ENCODE measurements at regions not wholly inside any gene's neighbourhood (a gene's known extent, or its start where the extent isn't known, plus 50 kb on each side); places are given as distances from the start of the nearest gene placed in this dataset.
A peak's percentile ranks its signal among the peaks of the same experiment; 100 is the strongest.

DNA sequence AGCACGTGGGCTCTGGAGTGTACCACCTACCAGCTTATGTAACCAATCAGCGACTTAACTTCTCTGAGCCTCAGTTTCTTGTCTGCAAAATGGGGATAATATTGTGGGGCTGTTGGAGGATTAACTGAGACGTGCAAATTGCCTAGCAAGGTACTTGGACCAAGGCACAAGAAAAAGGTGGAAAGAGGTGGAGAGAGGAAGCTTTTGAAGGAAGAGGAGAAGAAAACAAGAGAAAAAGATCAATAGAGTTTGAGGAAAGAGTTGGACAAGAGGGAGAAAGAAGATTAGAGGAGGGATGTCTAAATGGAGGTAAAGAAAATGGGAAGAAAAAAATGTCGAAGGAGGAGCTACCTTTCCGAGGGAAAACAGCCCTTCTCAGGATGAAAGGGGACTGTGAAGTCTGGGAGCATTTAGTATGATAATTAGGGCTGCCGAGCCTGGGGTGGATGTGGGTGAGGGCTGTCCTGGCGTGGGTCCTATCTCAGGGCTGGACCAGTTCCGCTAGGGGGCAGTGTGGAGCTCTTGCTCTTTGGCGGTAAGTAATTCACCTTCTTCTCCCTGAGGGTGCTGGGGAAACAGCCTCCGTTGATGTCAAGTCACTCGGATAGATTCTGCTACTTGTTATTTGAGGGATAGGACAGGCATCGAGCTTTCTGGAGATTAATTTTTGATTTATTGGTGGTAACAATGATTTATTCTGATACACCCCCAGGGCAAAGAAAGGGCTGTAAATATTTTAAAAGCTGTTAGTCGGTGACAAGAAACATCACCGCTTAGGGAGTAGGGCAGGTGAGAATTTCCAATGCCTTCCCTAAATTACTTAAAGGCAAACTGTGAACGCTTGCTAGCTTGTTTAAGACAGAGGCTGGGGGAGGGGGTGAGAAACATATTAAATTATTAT, 79.0 kb upstream of the NFASC start:
- no TSS peak for BruUV-seq (replicated peaks)
- intact Hi-C loops (cut with micrococcal nuclease) (loop anchor here (5.0 kb wide), 1 partner anchor 224 kb away; no protein-coding TSS in a partner anchor), in situ Hi-C loops (cut with MboI) (no loop called here)
- CTCF ChIA-PET (ENCODE audit: low intra/inter-chr PET ratio), result interaction anchor here (0.6 to 1.4 kb wide), 3 partner anchors 15 to 226 kb away, joined by 3 to 7 read pairs (median 3); no protein-coding TSS in a partner anchor
- ATAC-seq (peak; percentile 99), FAIRE-seq (peak; percentile 84), DNase-seq (ENCODE audit: extremely low read depth in 1 of 4, low spot score in 3 of 4) (peak; percentile 85 to 90 (median 89))
- Histone ChIP-seq H3K27ac (ENCODE audit: extremely low read depth, low read depth, low read length) (no peak overlapping the region), H3K4me3 (no peak overlapping the region), H3K9me3 (replicated peaks; ENCODE audit: control insufficient read depth, insufficient read depth, low read depth, low read length) (no peaks in the 10 kb centered on the region), H3K79me2 (ENCODE audit: control insufficient read depth, insufficient read depth, low read length) (no peaks in the 10 kb centered on the region), H2AFZ (ENCODE audit: low read depth, low read length) (no peak overlapping the region), H3K36me3 (ENCODE audit: control insufficient read depth, insufficient read depth, low read length) (no peaks in the 10 kb centered on the region), H4K20me1 (replicated peaks; ENCODE audit: control insufficient read depth, insufficient read depth, low read length) (no peaks in the 10 kb centered on the region), H3K4me2 (ENCODE audit: insufficient read depth, low read length) (no peak overlapping the region), H3K27me3 (ENCODE audit: control insufficient read depth in 2 of 2, insufficient read depth in 2 of 2, low read length in 2 of 2) (peaks cover 0 to 9% of the 10 kb centered on the region in 2 experiments; a peak in 1 of 5 replicates), H3K9me1 (ENCODE audit: control insufficient read depth, insufficient read depth, low read length) (no peaks in the 10 kb centered on the region), H3K4me1 (replicated peaks in 1 of 2; ENCODE audit: control insufficient read depth in 2 of 2, insufficient read depth in 2 of 2, low read length in 2 of 2) (no peaks in the 10 kb centered on the region), H3K9ac (ENCODE audit: insufficient read depth in 1 of 2, low read depth in 2 of 2, low read length in 2 of 2) (no peak overlapping the region)
- WGBS (ENCODE audit: insufficient coverage, low coverage, missing lambda C conversion rate), result 6% methylated on average over 15 of the region's 15 CpGs
- POLR2A ChIA-PET, result interaction anchor here (0.6 to 1.7 kb wide), 9 partner anchors 10 to 276 kb away, joined by 4 to 7 read pairs (median 4); partner anchors contain the start of gene MDM4
- TF ChIP-seq, protein P1, sequence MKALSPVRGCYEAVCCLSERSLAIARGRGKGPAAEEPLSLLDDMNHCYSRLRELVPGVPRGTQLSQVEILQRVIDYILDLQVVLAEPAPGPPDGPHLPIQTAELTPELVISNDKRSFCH (CRISPR knock-in tag; IDR thresholded peaks at IDR 0.05), result no peak; the same call in 1 of the 2 replicates
- TF ChIP-seq, protein P1 (tag; IDR thresholded peaks at IDR 0.05), result no peak
- TF ChIP-seq RFX7 (CRISPR knock-in tag; IDR thresholded peaks at IDR 0.05) (no peak), SREBF1 (IDR thresholded peaks at IDR 0.05; ENCODE audit: borderline replicate concordance, low read depth, low read length) (no peak), ETV1 (tag; conservative IDR thresholded peaks at IDR 0.05; ENCODE audit: low read depth) (no peak), PTBP1 (IDR thresholded peaks at IDR 0.05; ENCODE audit: low read depth, low read length) (no peak), LARP7 (IDR thresholded peaks at IDR 0.05) (peak; percentile 66), ZNF133 (CRISPR knock-in tag; IDR thresholded peaks at IDR 0.05) (no peak), DACH1 (IDR thresholded peaks at IDR 0.05; ENCODE audit: partially characterized antibody) (no peak), BCOR (IDR thresholded peaks at IDR 0.05) (peak; percentile 91), SAP30 (IDR thresholded peaks at IDR 0.05; ENCODE audit: borderline replicate concordance, insufficient read depth, low read depth, low read length, poor library complexity, severe bottlenecking) (no peak), HMGN3 (IDR thresholded peaks at IDR 0.05; ENCODE audit: borderline replicate concordance, extremely low read depth, insufficient read length, low read depth, low read length) (no peak), NEUROD1 (IDR thresholded peaks at IDR 0.05; ENCODE audit: borderline replicate concordance, low read depth, low read length, partially characterized antibody) (no peak)
- TF ChIP-seq, protein P2, sequence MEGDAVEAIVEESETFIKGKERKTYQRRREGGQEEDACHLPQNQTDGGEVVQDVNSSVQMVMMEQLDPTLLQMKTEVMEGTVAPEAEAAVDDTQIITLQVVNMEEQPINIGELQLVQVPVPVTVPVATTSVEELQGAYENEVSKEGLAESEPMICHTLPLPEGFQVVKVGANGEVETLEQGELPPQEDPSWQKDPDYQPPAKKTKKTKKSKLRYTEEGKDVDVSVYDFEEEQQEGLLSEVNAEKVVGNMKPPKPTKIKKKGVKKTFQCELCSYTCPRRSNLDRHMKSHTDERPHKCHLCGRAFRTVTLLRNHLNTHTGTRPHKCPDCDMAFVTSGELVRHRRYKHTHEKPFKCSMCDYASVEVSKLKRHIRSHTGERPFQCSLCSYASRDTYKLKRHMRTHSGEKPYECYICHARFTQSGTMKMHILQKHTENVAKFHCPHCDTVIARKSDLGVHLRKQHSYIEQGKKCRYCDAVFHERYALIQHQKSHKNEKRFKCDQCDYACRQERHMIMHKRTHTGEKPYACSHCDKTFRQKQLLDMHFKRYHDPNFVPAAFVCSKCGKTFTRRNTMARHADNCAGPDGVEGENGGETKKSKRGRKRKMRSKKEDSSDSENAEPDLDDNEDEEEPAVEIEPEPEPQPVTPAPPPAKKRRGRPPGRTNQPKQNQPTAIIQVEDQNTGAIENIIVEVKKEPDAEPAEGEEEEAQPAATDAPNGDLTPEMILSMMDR (IDR thresholded peaks at IDR 0.05 in 2 of 3, conservative IDR thresholded peaks at IDR 0.05 in 1 of 3; ENCODE audit: insufficient read depth in 2 of 3, low read depth in 1 of 3, low read length in 3 of 3), result peak; percentile 86 to 98 (median 90)
- TF ChIP-seq, protein P3, sequence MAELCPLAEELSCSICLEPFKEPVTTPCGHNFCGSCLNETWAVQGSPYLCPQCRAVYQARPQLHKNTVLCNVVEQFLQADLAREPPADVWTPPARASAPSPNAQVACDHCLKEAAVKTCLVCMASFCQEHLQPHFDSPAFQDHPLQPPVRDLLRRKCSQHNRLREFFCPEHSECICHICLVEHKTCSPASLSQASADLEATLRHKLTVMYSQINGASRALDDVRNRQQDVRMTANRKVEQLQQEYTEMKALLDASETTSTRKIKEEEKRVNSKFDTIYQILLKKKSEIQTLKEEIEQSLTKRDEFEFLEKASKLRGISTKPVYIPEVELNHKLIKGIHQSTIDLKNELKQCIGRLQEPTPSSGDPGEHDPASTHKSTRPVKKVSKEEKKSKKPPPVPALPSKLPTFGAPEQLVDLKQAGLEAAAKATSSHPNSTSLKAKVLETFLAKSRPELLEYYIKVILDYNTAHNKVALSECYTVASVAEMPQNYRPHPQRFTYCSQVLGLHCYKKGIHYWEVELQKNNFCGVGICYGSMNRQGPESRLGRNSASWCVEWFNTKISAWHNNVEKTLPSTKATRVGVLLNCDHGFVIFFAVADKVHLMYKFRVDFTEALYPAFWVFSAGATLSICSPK (IDR thresholded peaks at IDR 0.05; ENCODE audit: borderline replicate concordance), result no peak
- TF ChIP-seq, protein P4, sequence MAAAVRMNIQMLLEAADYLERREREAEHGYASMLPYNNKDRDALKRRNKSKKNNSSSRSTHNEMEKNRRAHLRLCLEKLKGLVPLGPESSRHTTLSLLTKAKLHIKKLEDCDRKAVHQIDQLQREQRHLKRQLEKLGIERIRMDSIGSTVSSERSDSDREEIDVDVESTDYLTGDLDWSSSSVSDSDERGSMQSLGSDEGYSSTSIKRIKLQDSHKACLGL (CRISPR knock-in tag; IDR thresholded peaks at IDR 0.05; ENCODE audit: borderline replicate concordance, poor library complexity, severe bottlenecking), result no peak
